ENCODE measurements at regions not wholly inside any gene's neighbourhood (a gene's known extent, or its start where the extent isn't known, plus 50 kb on each side); places are given as distances from the start of the nearest gene placed in this dataset.

GRCh38 chr12:67590149-67590790 is 58.3 kb upstream of the DYRK2 start:
- H3K9me2 ChIP-seq (ENCODE audit: insufficient read depth), result no peaks in the 10 kb centered on the region
- DNase-seq, result no peak

GRCh38 chr12:67592228-67593011 is 56.1 kb upstream of the DYRK2 start:
- DNase-seq, result peak; percentile 29 to 61

More at GRCh38 chr12:67590149-67590790, 58.3 kb upstream of the DYRK2 start:
- Histone ChIP-seq H3K4me1 (replicated peaks; ENCODE audit: insufficient read depth) (peaks cover 37% of the 10 kb centered on the region), H3K79me2 (ENCODE audit: low read depth) (no peaks in the 10 kb centered on the region), H3K27ac (no peak overlapping the region), H4K20me1 (ENCODE audit: insufficient read depth) (no peaks in the 10 kb centered on the region), H3K27me3 (ENCODE audit: insufficient read depth, low read depth) (no peaks in the 10 kb centered on the region), H3K4me2 (no peak overlapping the region), H3K4me3 (no peak overlapping the region), H3K9me3 (ENCODE audit: insufficient read depth, low read depth) (no peaks in the 10 kb centered on the region), H3K36me3 (ENCODE audit: low read depth) (0 out of 2 replicates have a peak, but pooled peaks cover 3% of the 10 kb centered on the region), H3F3A (ENCODE audit: insufficient read depth, low read depth) (peaks cover 31% of the 10 kb centered on the region), H2AFZ (no peak overlapping the region)
- no TSS peak for BruUV-seq (replicated peaks)
- POLR2A ChIA-PET (ENCODE audit: unreplicated experiment), result no interaction called here
- TF ChIP-seq EZH2 (IDR thresholded peaks at IDR 0.05; ENCODE audit: low read depth), result no peak
- TF ChIP-seq CTCF (conservative IDR thresholded peaks at IDR 0.05), result no peak
- intact Hi-C loops (cut with micrococcal nuclease; ENCODE audit: unreplicated experiment), result loop anchor here (5.0 kb wide), 1 partner anchor 57 kb away; the partner anchor contains the start of gene DYRK2
- CTCF ChIA-PET, result no interaction called here

More at GRCh38 chr12:67592228-67593011, 56.1 kb upstream of the DYRK2 start:
- peak overlapping the region; percentile 28; the same call in 1 of the 2 replicates for H3K4me3 ChIP-seq
- no peaks in the 10 kb centered on the region for H3K9me3 ChIP-seq (ENCODE audit: insufficient read depth, low read depth)
- no peaks in the 10 kb centered on the region for H3K27me3 ChIP-seq (ENCODE audit: insufficient read depth, low read depth)
- H2AFZ ChIP-seq, result peak overlapping the region; percentile 64
- peak overlapping the region; percentile 98 for H3K27ac ChIP-seq
- no TSS peak for BruUV-seq (replicated peaks)
- peaks cover 47% of the 10 kb centered on the region for H3K4me1 ChIP-seq (replicated peaks; ENCODE audit: insufficient read depth)
- peaks cover 31% of the 10 kb centered on the region for H3F3A ChIP-seq (ENCODE audit: insufficient read depth, low read depth)
- no peaks in the 10 kb centered on the region for H4K20me1 ChIP-seq (ENCODE audit: insufficient read depth)
- TF ChIP-seq CTCF (conservative IDR thresholded peaks at IDR 0.05) (no peak), EZH2 (IDR thresholded peaks at IDR 0.05; ENCODE audit: low read depth) (no peak)
- ChIA-PET POLR2A (ENCODE audit: unreplicated experiment) (interaction anchor here (0.5 to 1.1 kb wide), 5 partner anchors 12 to 1027 kb away, joined by 3 to 14 read pairs (median 4); partner anchors contain the start of gene DYRK2), CTCF (no interaction called here)
- H3K79me2 ChIP-seq (ENCODE audit: low read depth), result no peaks in the 10 kb centered on the region
- peak overlapping the region; percentile 75 for H3K4me2 ChIP-seq
- no peaks in the 10 kb centered on the region for H3K9me2 ChIP-seq (ENCODE audit: insufficient read depth)
- 0 out of 2 replicates have a peak, but pooled peaks cover 3% of the 10 kb centered on the region for H3K36me3 ChIP-seq (ENCODE audit: low read depth)
- intact Hi-C loops (cut with micrococcal nuclease; ENCODE audit: unreplicated experiment), result loop anchor here (1.0 to 5.0 kb wide), 3 partner anchors 55 to 108 kb away; partner anchors contain the start of gene DYRK2
